Mesendoderm (in vitro differentiated cells): ENCODE measurements at regions not wholly inside any gene's neighbourhood (a gene's known extent, or its start where the extent isn't known, plus 50 kb on each side); places are given as distances from the start of the nearest gene placed in this dataset.

Source experiments
- DNase-seq: peaks from one replicate; pipeline ENCODE4 v3.0.0; 2013
- H2AK5ac ChIP-seq: 2 replicates; pipeline ENCODE4 v1.6.1; 2013; ENCODE audit warnings: low read length, inconsistent platforms
- H2BK120ac ChIP-seq: 2 replicates; pipeline ENCODE4 v1.6.1; 2013; ENCODE audit warnings: low read depth, mild to moderate bottlenecking, low read length, moderate library complexity, mixed read lengths
- H2BK15ac ChIP-seq: replicated peaks from 2 replicates; pipeline ENCODE4 v1.6.1; 2013; ENCODE audit warnings: low read depth, mild to moderate bottlenecking, moderate library complexity
- H2BK5ac ChIP-seq: 2 replicates; pipeline ENCODE4 v1.6.1; 2013; ENCODE audit warnings: low read length, inconsistent platforms
- H3K18ac ChIP-seq: 2 replicates; pipeline ENCODE4 v1.6.1; 2013; ENCODE audit warnings: mild to moderate bottlenecking, low read length, mixed read lengths
- H3K23ac ChIP-seq: one replicate; pipeline ENCODE4 v1.6.1; 2013; ENCODE audit warnings: low read length
- H3K27ac ChIP-seq: 2 replicates; pipeline ENCODE4 v1.5.1; 2013; ENCODE audit warnings: low read depth, mild to moderate bottlenecking, inconsistent platforms, low read length, moderate library complexity
- H3K27me3 ChIP-seq: 2 replicates; pipeline ENCODE4 v1.6.1; 2013; ENCODE audit warnings: low read length, control low read depth, mild to moderate bottlenecking, inconsistent platforms; ENCODE audit not compliant: insufficient read depth, poor library complexity
- H3K36me3 ChIP-seq: 2 replicates; pipeline ENCODE4 v1.6.1; 2013; ENCODE audit warnings: low read length, inconsistent platforms; ENCODE audit not compliant: control insufficient read depth, insufficient read depth
- H3K4ac ChIP-seq: one replicate; pipeline ENCODE4 v1.6.1; 2013; ENCODE audit warnings: low read depth, mild to moderate bottlenecking, low read length, moderate library complexity
- H3K4me1 ChIP-seq: 2 replicates; pipeline ENCODE4 v1.6.1; 2013; ENCODE audit warnings: low read depth, low read length, inconsistent platforms; ENCODE audit not compliant: control insufficient read depth
- H3K4me2 ChIP-seq: 2 replicates; pipeline ENCODE4 v1.6.1; 2013; ENCODE audit warnings: low read length
- H3K4me3 ChIP-seq: 2 replicates; pipeline ENCODE4 v1.5.1; 2013; ENCODE audit warnings: mild to moderate bottlenecking, low read length
- H3K56ac ChIP-seq: one replicate; pipeline ENCODE4 v1.6.1; 2013; ENCODE audit warnings: low read length
- H3K79me1 ChIP-seq: 2 replicates; pipeline ENCODE4 v1.6.1; 2013; ENCODE audit warnings: low read length, inconsistent platforms
- H3K79me2 ChIP-seq: 2 replicates; pipeline ENCODE4 v1.6.1; 2013; ENCODE audit warnings: mild to moderate bottlenecking, low read length; ENCODE audit not compliant: control insufficient read depth, insufficient read depth
- H3K9ac ChIP-seq: 2 replicates; pipeline ENCODE4 v1.6.1; 2013; ENCODE audit warnings: low read length, inconsistent platforms
- H4K5ac ChIP-seq: one replicate; pipeline ENCODE4 v1.6.1; 2013; ENCODE audit warnings: low read length
- H4K8ac ChIP-seq: one replicate; pipeline ENCODE4 v1.6.1; 2013; ENCODE audit warnings: low read depth, mild to moderate bottlenecking, control low read depth, low read length, moderate library complexity
- WGBS: extraction: QIAGEN DNeasy Blood & Tissue Kit; methylation state at CpG from one replicate; pipeline ENCODE4 v1.1.7; 2013; ENCODE audit warnings: low lambda C conversion rate, missing lambda C conversion rate; ENCODE audit not compliant: insufficient coverage; ENCODE audit errors: extremely low coverage; 5-methylcytosine and 5-hydroxymethylcytosine counted together

DNA sequence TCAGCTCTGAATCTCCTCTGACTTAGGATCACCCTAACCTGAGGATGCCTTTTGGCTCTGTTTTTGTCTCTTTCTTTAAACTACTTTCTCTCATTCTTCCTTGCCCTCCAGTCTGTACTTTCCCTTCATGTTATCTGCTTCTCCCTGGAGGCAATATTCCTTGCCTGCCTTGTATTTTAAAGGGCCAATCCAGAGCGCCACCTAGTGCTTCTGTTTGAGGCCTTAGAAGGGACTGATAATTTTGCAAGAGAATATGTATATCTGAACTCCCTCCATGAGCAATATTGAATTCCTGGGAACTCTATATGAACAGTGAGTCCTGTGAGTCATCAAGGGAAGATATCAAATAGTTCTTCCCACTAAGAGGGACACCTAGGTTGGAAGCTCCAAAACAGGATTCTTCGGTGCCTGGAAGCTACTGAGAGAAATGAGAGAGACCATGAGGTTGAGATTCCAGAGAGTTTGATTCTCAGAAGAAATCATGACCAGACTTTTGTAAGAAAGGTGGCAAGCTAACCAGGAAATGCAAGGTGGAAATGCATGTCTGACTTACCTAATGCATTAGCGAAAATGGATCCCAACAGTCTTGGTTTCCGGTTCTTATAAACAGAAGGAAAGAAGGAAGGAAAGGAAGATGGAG, 203.8 kb upstream of the CD96 start:
- no peak overlapping the region for H4K5ac ChIP-seq
- H3K4ac ChIP-seq = no peak overlapping the region
- H3K27ac ChIP-seq = no peak overlapping the region
- H3K4me3 ChIP-seq = no peak overlapping the region
- H2BK15ac ChIP-seq = no peak overlapping the region
- no peaks in the 10 kb centered on the region for H3K27me3 ChIP-seq
- H3K4me2 ChIP-seq = no peak overlapping the region
- no CpG with 5 or more reads among the region's 4 CpGs for WGBS
- H3K36me3 ChIP-seq = no peaks in the 10 kb centered on the region
- DNase-seq = peak; percentile 88
- no peaks in the 10 kb centered on the region for H3K4me1 ChIP-seq
- H4K8ac ChIP-seq = no peak overlapping the region
- H3K9ac ChIP-seq = no peak overlapping the region
- no peak overlapping the region for H2BK120ac ChIP-seq
- no peak overlapping the region for H3K56ac ChIP-seq
- no peaks in the 10 kb centered on the region for H3K79me2 ChIP-seq
- no peaks in the 10 kb centered on the region for H3K79me1 ChIP-seq
- no peak overlapping the region for H2BK5ac ChIP-seq
- no peak overlapping the region for H3K23ac ChIP-seq
- no peak overlapping the region for H3K18ac ChIP-seq
- H2AK5ac ChIP-seq = no peak overlapping the region

- Histone ChIP-seq H4K8ac (no peak overlapping the region), H3K79me1 (no peaks in the 10 kb centered on the region), H2BK15ac (no peak overlapping the region), H3K4ac (no peak overlapping the region), H3K4me3 (no peak overlapping the region), H2BK5ac (no peak overlapping the region), H3K56ac (no peak overlapping the region), H3K9ac (no peak overlapping the region), H2BK120ac (no peak overlapping the region), H3K4me1 (no peaks in the 10 kb centered on the region), H3K27me3 (no peaks in the 10 kb centered on the region), H2AK5ac (no peak overlapping the region), H3K18ac (no peak overlapping the region), H3K79me2 (no peaks in the 10 kb centered on the region), H3K36me3 (no peaks in the 10 kb centered on the region), H3K27ac (no peak overlapping the region), H4K5ac (no peak overlapping the region), H3K4me2 (no peak overlapping the region), H3K23ac (no peak overlapping the region)
- DNase-seq = no peak
These were observed 203.0 kb upstream of the CD96 start for GRCh38 chr3:111339017-111339416.

- Histone ChIP-seq H2BK15ac (no peak overlapping the region), H3K4me3 (no peak overlapping the region), H3K79me2 (no peaks in the 10 kb centered on the region), H3K36me3 (no peaks in the 10 kb centered on the region), H3K4me1 (no peaks in the 10 kb centered on the region), H3K27me3 (no peaks in the 10 kb centered on the region), H2BK5ac (no peak overlapping the region), H3K27ac (no peak overlapping the region), H3K9ac (no peak overlapping the region), H4K5ac (no peak overlapping the region), H3K18ac (no peak overlapping the region), H2BK120ac (no peak overlapping the region), H3K4me2 (no peak overlapping the region), H3K23ac (no peak overlapping the region), H3K79me1 (no peaks in the 10 kb centered on the region), H2AK5ac (no peak overlapping the region), H3K4ac (no peak overlapping the region), H4K8ac (no peak overlapping the region), H3K56ac (no peak overlapping the region)
- no CpG with 5 or more reads among the region's 1 CpG for WGBS
- no peak for DNase-seq
These were observed 190.7 kb upstream of the CD96 start for GRCh38 chr3:111351334-111351733.

DNA sequence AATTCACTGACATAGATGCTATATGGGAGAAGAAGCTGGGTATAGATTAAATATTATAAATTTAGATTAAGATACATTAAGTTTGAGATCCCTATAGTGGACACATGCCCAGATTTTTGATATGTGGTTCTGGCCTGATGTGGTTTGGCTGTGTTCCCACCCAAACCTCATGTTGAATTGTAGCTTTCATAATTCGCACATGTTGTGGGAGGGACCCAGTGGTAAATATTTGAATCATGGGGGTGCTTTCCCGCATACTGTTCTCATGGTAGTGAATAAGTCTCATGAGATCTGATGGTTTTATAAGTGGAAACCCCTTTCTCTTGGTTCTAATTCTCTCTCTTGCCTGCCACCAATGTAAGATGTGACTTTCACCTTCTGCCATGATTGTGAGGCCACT, 189.4 kb upstream of the CD96 start:
- no peak overlapping the region for H3K27ac ChIP-seq
- H2BK5ac ChIP-seq = no peak overlapping the region
- H2BK15ac ChIP-seq = no peak overlapping the region
- H2AK5ac ChIP-seq = no peak overlapping the region
- no peak overlapping the region for H3K56ac ChIP-seq
- H3K4me3 ChIP-seq = no peak overlapping the region
- no peak for DNase-seq
- no peak overlapping the region for H3K4ac ChIP-seq
- no CpG with 5 or more reads among the region's 2 CpGs for WGBS
- H2BK120ac ChIP-seq = no peak overlapping the region
- H3K27me3 ChIP-seq = no peaks in the 10 kb centered on the region
- no peak overlapping the region for H3K9ac ChIP-seq
- H3K23ac ChIP-seq = no peak overlapping the region
- H3K18ac ChIP-seq = no peak overlapping the region
- no peak overlapping the region for H3K4me2 ChIP-seq
- H3K79me2 ChIP-seq = no peaks in the 10 kb centered on the region
- H4K8ac ChIP-seq = no peak overlapping the region
- no peak overlapping the region for H4K5ac ChIP-seq
- H3K36me3 ChIP-seq = no peaks in the 10 kb centered on the region
- H3K4me1 ChIP-seq = no peaks in the 10 kb centered on the region
- no peaks in the 10 kb centered on the region for H3K79me1 ChIP-seq

- H3K27me3 ChIP-seq = no peaks in the 10 kb centered on the region
- no peaks in the 10 kb centered on the region for H3K4me1 ChIP-seq
- WGBS = no CpG with 5 or more reads among the region's 4 CpGs
- H3K9ac ChIP-seq = no peak overlapping the region
- no peak overlapping the region for H2BK5ac ChIP-seq
- H3K23ac ChIP-seq = no peak overlapping the region
- H3K4me3 ChIP-seq = no peak overlapping the region
- no peak overlapping the region for H4K8ac ChIP-seq
- H2BK120ac ChIP-seq = no peak overlapping the region
- DNase-seq = no peak
- no peak overlapping the region for H2BK15ac ChIP-seq
- no peak overlapping the region for H3K27ac ChIP-seq
- H4K5ac ChIP-seq = no peak overlapping the region
- no peak overlapping the region for H3K4me2 ChIP-seq
- no peaks in the 10 kb centered on the region for H3K79me2 ChIP-seq
- H2AK5ac ChIP-seq = no peak overlapping the region
- no peak overlapping the region for H3K56ac ChIP-seq
- no peaks in the 10 kb centered on the region for H3K79me1 ChIP-seq
- no peak overlapping the region for H3K18ac ChIP-seq
- no peaks in the 10 kb centered on the region for H3K36me3 ChIP-seq
- H3K4ac ChIP-seq = no peak overlapping the region
These were observed 182.6 kb upstream of the CD96 start for GRCh38 chr3:111359261-111360030.
